NCI-H524 treated with DMSO at 0.1 percent for 48 hours (cell line): ENCODE measurements at regions not wholly inside any gene's neighbourhood (a gene's known extent, or its start where the extent isn't known, plus 50 kb on each side); places are given as distances from the start of the nearest gene placed in this dataset.

Source experiments
- DNase-seq: peaks from one replicate; lab custom pipeline; 2025; lab: John Stamatoyannopoulos, UW

DNA sequence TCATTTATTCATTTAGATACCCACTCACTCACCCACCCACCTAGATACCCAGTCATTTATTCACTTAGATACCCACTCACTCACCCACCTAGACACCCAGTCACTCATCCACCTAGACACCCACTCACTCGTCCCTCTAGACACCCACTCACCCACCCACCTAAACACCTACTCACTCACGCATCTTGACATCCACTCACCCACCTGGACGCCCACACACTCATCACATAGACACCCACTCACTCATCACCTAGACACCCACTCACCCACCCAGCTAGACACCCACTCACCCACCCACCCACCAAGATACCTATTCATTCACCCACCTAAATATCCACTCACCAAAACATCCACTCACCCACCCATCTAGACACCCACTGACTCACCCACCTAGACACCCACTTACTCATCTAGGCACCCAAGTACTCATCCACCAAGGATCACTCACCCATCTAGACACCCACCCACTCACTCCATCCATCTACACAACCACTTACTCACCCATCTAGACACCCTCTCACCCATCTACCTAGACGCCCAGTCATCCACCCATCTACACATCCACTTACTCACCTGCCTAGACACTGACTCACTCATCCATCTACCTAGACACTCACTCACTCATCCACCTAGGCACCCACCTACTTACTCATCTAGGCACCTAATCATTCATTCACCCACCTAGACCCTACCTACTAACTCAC, 723.7 kb upstream of the RAB6C start:
- no peak for DNase-seq

DNA sequence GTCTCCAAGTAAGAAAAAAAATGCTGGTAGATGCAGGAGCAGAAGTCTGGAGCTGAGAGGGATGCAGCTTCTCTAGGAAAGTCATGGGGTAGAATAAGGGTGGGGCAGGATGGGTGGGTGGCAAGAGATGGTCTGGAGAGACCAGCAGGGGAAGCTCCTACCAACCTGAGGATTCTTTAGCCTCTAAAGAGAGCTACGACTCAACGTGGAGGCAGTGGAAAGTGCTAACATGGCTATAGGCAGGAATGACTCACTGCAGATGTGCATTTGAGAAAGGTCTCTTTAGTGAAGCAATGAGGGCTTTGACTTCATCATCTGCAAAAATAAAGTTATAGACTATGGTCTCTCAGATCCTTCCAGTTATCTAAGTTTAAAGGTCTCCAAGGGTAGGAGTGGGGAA, 722.8 kb upstream of the RAB6C start:
- DNase-seq: no peak

DNA sequence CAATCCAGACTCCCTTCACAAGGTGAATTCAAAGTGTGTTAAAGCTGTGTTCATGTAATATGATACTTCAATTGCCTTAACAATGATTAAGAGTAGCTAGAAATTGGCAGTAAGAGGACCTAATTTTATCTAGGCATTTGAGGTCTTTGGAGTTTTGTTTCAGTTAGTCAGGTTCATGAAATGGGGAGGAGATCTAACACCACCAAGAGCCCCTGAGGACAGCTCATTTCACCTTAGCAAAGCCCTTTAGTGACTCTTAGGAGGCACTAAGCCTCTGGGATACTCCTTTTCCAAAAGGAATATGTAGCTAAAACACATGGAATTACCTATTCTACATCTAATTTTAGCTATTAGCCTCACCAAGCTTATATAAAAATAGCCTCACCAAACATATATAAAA, 716.5 kb upstream of the RAB6C start:
- no peak for DNase-seq

DNA sequence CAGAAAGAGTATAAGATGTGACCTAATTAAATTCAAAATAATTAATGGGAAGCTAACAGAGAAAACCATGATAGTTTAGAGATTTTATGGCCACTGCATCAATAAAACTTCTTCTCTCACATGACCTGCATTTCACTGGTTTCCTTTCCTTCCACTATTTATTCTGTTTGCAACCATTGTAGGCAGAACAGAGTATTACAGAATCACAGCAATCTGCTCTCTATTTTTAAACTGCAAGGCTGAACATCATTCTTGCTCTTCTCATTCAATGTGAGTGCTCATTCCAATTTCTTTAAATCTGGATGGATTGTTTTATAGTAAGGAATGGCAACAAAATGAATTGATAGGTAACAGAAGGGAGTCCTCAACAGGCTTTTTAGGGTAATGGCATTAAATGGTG, 715.5 kb upstream of the RAB6C start:
- no peak for DNase-seq

DNA sequence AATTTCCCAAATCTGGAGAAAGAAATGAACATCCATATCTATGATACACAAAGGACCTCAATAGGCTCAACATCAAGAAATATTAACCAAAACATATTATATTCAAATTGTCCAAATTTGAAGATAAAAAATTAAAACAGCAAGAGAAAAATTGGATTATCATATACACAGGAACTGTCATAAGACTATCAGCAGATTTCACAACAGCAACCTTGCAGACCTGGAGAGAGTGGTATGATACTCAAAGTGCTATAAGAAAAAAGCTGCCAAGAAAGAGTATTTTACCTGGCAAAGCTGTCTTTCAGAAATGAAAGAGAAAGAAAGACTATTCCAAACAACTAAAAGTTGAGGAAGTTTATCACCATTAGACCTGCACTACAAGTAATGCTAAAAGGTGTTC, 711.9 kb upstream of the RAB6C start:
- no peak for DNase-seq

DNA sequence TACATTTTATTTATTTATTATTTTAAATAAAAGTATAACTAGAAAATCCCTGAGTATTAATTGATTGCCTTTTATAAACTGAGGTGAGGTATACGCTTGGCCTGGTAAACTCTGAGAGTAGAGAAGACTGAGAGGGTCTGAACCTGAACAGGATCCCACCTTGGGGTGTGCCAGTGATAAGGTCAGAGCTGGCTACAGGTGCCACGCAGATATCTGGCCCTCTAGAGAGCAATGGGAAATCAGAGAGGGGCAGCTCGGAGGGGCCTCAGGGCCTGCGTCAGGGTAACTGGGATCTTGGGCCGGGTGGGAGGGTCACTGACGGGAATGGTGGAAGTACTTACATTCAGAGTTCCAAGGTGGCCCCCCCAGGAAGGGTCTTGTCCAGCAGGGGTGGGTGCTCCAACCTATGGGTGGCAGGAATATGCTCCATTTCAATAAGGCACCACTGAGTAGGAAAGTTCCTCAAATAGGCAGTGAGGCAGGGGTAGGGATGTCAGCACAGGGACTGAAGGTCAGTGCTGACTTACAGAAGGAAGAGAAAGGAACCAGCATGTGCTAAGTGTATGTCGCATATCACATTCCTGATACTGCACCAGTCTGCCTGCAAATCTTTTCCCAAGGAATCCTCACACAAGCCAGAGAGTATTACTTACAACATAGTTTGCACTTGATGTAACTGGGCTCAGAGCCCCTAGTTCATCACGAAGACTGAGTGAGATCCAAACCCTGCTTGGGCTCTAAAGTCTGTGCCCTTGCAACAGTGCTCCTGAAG, 706.0 kb upstream of the RAB6C start:
- no peak for DNase-seq

DNA sequence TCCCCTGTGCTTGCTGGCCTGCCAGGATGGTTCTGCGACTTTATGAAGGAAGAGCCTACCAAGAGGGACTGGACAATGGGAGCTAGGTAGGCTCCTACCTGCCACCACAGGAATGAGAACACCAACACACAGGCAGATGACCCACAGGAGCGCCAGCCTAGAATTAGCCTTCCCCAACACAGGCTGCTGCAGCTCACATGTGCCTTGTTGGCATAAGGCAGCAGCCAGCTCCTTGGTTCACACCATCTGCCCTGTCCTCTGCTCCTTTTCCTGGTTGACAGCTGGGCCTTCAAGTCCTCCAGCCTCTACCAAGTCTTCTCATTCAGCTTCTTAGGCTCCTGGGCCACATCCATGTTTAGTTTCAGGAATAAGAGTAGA, 705.4 kb upstream of the RAB6C start:
- DNase-seq: no peak

DNA sequence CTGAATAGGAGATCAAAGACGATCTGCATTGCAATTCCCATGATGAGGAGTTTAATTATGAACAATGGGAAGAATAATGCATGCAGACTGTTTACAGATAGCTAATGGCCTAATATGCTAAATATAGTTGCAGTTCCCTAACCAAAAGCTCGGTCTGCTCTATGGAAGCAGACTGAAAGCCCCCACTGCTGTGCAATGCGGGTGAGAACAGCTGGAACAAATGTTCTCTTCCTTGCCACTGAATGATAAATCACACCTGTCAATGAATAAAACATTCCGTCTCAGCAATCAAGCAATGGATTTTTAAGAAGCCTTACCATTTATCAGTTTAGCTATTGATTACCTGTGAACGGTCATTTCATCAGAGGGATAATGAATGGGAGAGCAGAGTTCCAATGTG, 704.5 kb upstream of the RAB6C start:
- no peak for DNase-seq

DNA sequence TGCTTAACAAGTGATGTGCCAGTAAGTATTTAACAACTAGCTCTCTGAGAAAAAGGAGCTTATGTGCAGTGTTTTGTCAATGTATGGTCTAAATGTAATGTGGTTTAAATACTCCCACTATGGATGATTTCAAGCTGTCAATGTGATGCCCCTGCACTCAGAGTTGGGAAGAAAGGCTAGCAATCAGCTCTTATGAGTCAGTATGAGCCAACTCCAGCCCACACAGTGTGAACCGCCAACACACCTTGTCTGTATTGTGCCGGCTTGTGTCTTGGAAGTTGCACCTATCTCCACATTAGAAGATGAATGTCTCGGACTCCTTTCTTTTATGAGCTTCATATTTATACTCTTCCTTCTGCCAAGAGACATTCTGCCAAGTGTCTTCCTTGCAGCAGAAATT, 703.8 kb upstream of the RAB6C start:
- DNase-seq: no peak

DNA sequence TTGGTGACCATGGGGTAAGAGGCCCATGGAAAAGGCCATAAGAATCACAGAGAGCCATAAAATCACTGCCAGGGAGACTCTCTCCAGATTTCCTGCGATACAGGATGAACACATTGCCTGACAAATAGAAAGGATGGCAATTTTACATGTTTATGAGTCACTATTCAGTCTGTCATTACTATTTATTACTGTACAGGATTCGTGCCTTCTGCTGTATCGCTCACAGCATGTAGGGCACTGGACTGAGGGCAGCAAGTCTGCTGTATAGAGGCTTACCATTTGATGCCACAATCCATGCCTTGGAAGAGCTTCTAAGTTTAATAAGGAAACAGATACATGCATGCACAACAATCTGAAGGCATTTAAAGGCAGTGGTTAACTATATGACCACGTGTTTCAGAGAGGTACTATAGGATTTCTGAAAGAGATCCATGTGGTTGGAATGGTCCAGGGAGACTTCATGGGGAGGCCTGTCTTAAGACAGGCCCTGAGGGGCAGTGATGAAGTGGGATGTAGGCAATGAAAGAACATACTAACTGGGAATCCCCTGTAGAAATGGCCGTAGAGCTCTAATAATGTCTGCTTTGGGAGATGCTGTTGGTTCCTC, 702.4 kb upstream of the RAB6C start:
- no peak for DNase-seq

DNA sequence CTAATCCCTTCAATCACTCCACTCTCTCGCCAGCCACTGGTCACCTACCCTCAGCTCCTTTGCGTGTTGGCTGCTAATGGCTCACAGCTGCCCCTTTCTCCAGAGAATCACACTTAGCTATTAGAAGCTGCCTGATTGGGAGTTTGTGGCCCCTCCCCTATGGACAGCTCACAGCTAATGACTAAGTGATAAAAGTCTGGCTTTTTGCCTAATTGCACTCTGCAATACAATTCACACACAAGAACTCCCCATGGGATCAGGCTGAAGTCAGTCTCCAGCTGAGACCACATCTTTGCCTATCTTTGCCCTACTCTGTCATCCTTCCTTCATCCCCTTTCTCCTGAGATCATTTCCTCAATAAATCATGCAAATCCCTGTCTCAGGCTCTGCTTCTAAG, 701.9 kb upstream of the RAB6C start:
- DNase-seq: no peak

DNA sequence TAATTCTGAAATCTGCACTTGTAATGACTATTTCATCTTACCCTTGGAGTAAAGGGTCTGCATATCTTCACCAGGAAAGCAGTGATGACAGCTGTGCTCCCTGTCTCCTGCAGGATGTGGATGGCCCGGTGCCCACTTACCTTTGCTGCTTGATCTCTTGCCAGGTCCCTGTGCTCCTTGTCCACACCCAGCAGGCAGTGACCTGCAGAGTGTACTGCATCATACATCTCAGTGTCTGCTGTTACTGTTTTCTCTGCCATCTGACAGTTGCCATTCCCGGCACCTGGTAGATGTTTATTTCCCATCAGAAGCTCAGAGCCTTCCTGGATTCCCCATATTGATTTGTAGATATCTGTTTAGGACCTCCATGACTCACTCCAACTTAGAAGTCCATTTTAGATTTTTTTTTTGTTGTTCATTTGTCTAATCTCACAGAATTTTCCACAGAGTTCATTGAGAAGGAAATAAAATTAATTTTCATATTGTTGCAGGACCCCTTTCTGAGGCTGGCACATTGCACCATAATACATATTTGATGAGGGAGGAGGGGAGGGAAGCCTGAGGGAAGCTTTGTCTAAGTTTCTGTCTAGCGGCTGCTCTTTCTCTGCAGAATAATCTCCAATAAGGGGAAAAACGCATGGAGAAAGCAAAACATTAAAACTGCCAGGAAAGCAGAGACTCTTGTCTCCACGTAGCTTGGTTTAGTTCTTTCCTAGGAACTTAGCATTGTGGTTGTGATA, 697.5 kb upstream of the RAB6C start:
- DNase-seq: no peak

DNA sequence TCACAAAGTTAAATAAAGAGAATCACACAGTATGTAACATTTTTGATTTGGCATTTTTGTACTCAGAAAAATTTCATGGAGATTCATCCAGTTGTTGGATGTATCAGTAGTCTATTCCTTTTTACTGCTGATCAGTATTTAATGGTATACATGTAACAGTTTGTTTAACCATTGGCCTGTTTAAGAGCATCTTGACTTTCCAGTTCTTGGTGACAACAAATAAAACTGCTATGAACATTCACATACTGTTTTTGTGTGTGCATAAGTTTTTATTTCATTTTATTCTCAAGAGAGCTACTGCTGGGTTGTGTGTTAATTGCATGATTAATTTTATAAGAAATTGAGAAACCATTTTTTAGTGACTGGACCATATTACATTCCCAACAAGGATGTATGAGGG, 694.5 kb upstream of the RAB6C start:
- DNase-seq: no peak

DNA sequence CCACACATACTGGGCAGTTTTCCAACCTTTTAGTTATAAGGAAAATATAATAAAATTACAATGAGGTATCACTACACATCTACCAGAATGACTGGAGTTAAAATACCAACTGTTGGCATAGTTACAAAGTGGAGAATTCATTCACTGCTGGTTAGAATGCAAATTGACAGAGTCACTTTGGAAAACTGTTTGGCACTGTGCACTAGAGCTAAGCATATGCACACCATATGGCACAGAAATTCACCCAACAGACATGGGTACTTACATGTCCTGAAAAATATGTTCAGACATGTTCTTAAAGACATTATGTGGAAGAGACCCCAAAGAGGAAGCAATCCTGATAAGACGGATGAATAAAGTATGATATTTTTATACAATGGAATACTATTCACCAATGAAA, 686.1 kb upstream of the RAB6C start:
- no peak for DNase-seq

DNA sequence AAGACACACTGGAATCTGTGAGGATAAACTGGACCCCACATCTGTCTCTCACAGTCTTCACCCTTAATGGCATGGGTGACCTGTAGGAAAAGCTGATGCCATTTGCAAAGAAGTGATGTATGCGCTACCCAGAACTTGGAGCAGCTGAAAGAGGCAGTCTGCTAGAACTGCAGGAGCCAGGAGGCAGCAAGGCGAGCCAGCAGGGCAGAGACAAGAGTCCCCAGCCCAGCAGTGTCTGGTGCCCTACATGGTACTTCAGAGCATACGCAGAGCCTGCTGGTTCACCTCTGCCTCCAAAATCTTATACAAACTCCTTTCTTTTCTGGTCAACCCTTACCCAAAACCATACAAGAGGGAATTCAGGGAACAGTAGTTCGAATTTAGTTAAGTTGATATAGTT, 683.1 kb upstream of the RAB6C start:
- DNase-seq: no peak

DNA sequence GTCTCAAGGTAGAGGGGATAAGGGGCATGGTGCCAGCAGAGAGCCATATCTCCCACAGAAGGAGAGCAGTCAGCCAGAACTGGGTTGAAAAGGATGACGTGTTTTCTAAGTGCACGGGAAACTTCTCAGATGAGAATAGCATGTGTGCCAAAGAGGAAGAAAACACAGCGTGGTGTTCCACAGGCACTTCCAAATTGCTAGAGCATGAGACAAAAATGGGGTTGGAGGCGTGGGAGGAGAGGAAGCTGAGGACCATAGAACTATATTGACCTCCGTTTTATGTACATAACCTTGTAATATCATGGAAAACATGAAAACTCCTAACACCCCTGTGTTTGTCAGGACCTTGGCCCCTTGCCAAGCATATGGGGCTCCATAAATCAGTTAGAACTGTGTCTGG, 682.7 kb upstream of the RAB6C start:
- DNase-seq: no peak

DNA sequence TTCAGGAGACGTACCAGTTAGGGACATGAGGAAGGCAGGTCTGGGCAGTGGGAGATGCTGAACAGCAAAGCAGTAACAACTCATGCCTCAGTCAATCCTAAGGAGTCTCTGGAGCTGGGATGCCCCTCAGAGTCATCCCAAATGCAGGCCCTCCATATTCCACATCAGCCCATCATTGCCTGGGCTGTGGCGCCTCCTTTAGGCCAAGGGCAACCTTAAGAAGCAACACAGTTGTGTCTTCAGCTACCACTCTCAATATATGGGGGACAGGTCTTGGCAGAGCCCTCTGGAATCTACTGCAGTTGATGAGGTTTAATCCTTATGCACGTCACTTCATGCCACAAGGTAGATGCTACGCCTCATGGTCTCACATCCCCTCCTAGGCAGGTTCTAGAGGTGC, 682.0 kb upstream of the RAB6C start:
- DNase-seq: no peak

DNA sequence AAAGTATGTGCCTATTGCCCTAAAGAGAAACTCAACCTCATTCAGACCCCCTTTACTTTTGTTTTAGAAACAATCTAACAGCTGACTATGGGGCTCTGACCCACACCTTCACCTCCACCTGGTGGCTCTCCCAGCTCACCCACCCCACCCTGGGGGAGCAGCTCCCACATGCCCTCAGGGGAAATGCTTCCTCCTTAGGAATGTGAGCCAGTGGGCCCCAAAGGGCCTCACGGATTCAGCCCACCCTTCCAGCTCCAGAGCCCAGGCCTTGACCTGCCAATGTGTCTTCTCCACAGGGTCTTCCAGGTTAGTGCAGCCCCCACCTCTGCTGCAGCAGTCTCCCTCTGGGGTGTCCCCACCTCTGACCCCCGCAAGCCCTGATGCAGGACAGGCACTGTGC, 680.1 kb upstream of the RAB6C start:
- DNase-seq: no peak

DNA sequence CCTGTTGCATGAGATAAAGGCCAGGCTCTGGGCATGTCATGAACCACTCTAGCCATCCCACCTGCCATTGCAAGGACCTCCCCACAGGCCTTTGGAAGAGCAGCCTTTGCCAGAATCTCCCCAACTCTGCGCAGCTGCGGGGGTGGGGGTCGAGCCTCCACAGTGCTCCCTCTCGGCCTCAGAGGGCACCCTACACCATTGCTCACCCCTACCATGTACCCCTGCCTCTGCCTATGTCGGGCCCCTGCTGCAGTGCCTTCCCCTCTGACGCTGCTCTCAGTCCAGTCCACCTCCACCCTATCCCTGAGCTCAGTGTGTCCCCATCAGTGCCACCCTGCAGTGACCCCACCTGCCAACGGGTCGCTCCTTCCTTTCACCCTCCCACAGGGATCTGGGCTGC, 679.7 kb upstream of the RAB6C start:
- DNase-seq: no peak

DNA sequence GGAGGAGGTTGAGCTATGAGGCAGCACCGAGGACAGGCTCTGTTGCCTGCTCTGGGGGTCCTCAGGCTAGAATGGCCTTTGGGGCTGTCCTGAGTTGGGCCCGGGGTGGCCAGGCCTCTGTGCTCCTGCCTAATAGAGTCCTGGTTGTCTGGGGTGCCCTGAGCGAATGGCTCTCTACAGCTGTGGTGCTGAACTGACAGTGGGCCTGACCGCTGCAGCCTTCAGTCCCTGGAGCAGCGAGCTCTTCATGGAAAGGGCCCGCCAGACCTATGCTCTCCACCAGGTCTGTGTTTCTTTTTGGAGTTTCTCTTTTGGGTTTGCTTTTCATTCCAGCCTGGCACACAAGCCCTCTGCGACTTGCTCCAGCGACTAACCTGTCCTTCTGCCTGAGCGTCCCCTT, 679.0 kb upstream of the RAB6C start:
- DNase-seq: no peak

DNA sequence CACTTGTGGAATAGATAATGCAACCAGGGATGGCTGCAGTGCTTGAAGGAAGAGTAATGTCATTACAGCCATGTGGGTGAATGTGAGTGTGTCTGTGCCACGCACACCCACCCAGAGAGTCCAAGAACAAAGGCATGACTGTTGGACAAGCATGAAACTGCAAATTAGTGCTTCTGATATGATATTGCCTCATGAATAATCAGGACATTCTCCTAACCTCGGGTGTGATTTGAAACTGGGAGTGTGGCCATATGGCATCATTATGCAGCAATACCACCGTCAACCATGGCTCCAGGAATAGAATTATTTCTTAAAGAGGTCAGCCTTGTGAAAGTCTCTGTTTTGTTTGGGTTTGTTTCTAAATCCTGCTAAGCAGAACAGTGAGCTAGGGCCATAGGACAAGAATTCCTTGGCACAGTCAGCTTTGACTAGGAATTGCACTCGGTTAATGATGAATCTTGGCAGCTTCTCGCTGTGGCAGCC, 678.0 kb upstream of the RAB6C start:
- no peak for DNase-seq

DNA sequence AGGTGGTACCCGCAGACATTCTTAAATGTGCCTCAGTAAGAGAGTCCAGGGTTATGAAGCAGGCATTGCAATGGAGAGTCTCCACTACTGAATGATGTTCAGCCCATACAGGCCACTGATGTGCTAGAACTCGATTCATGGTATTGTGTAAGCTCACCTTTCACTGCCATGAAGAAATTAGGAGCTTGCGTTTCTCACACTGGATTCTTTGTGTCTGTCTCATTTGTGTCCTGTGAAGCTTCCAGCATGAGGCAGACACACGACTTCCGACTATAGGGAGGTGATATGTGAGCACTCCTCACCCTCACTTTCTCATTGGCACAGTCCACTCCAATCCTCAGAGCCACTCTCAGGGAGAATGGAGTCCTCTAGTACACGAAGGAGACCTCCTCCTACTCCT, 677.4 kb upstream of the RAB6C start:
- no peak for DNase-seq
